Activated T-cell treated with anti-CD3 and anti-CD28 coated beads, Interleukin-2, amount 50 U/mL, for 72 hours (primary cell): ENCODE measurements at regions not wholly inside any gene's neighbourhood (a gene's known extent, or its start where the extent isn't known, plus 50 kb on each side); places are given as distances from the start of the nearest gene placed in this dataset.

Source experiments
- ATAC-seq, 2 donors: fragments of 150-1000 bp; cut with Tn5 transposase; replicated peaks in 1 of 2; 2 replicates each; pipeline ENCODE4 v1.10.0; 2021; ENCODE audit warnings: moderate library complexity in 2 of 2, mild to moderate bottlenecking in 1 of 2
- DNase-seq, 2 donors: peaks; one replicate each; pipeline ENCODE4 v3.0.0; 2021 to 2022; ENCODE audit warnings: mixed read lengths in 1 of 2
- H3K27ac Mint-ChIP-seq: one replicate; pipeline ENCODE4 v1.8.0; 2022; ENCODE audit warnings: mild to moderate bottlenecking, moderate library complexity, mixed read lengths
- H3K27me3 Mint-ChIP-seq: one replicate; pipeline ENCODE4 v1.8.0; 2022; ENCODE audit warnings: low read depth, mixed read lengths
- H3K36me3 Mint-ChIP-seq, 2 donors: one replicate each; pipeline ENCODE4 v1.8.0; 2022; ENCODE audit warnings: mixed read lengths in 2 of 2, mild to moderate bottlenecking in 1 of 2; ENCODE audit not compliant: insufficient read depth in 2 of 2
- H3K4me1 Mint-ChIP-seq: one replicate; pipeline ENCODE4 v1.8.0; 2022; ENCODE audit warnings: low read depth, mixed read lengths
- H3K4me3 Mint-ChIP-seq, 2 donors: one replicate each; pipeline ENCODE4 v1.8.0; 2022; ENCODE audit warnings: mild to moderate bottlenecking in 2 of 2, mixed read lengths in 2 of 2, moderate library complexity in 2 of 2
- H3K9me3 Mint-ChIP-seq, 2 donors: one replicate each; pipeline ENCODE4 v1.8.0; 2022; ENCODE audit warnings: mixed read lengths in 2 of 2

- Mint-ChIP-seq H3K9me3 (peaks cover 6 to 9% of the 10 kb centered on the region in 2 donors), H3K27ac (no peak overlapping the region), H3K27me3 (no peaks in the 10 kb centered on the region), H3K4me3 (no peak overlapping the region), H3K36me3 (no peaks in the 10 kb centered on the region), H3K4me1 (no peaks in the 10 kb centered on the region)
- DNase-seq: no peak
- no peak for ATAC-seq
These were observed 549.5 kb downstream of the PYDC2 start for GRCh38 chr3:192010490-192010889.

DNA sequence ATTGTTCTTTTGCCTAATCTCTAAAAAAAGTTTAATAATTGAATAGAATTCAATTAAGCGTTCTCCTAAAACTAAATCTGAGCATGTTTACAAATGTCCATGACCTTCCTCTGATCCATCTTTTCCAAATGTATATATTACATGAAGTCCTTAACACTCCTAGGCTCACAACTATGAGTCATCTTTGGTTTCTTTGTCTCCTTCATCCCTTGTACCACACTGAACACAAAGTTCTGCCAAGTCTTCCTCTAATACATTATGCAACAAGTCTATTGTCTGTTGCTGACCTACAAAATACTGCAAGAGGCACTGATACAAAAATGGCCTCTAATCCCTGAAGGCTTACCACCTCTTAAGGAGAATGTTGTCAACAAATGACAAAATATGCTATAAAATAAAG lies 550.2 kb downstream of the PYDC2 start:
- Mint-ChIP-seq H3K27ac (no peak overlapping the region), H3K9me3 (peaks cover 6 to 7% of the 10 kb centered on the region in 2 donors), H3K4me3 (no peak overlapping the region), H3K27me3 (no peaks in the 10 kb centered on the region), H3K4me1 (no peaks in the 10 kb centered on the region), H3K36me3 (no peaks in the 10 kb centered on the region)
- DNase-seq: no peak
- no peak for ATAC-seq

DNA sequence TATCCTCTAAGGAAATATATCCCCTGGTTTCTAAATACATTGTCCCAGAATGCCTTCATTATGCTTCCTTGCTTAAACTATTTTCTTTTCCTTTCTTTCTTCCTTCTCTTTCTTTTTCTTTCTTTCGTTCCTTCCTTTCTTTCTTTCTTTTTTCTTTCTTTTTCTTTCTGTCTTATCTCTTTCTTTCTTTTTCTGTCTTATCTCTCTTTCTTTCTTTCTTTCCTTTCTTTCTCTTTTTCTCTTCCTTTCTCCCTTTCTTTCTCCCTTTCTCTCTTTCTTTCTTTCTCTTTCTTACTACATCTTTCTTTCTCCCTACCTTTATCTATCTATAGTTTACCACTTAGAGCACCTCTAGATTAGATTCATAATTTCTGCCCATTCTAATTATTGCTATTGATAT lies 552.1 kb downstream of the PYDC2 start:
- no peaks in the 10 kb centered on the region for H3K4me1 Mint-ChIP-seq
- DNase-seq (no peak), ATAC-seq (no peak)
- H3K36me3 Mint-ChIP-seq: no peaks in the 10 kb centered on the region
- no peaks in the 10 kb centered on the region for H3K27me3 Mint-ChIP-seq
- no peak overlapping the region for H3K27ac Mint-ChIP-seq
- H3K4me3 Mint-ChIP-seq: no peak overlapping the region
- peaks cover 6 to 10% of the 10 kb centered on the region in 2 donors for H3K9me3 Mint-ChIP-seq

DNA sequence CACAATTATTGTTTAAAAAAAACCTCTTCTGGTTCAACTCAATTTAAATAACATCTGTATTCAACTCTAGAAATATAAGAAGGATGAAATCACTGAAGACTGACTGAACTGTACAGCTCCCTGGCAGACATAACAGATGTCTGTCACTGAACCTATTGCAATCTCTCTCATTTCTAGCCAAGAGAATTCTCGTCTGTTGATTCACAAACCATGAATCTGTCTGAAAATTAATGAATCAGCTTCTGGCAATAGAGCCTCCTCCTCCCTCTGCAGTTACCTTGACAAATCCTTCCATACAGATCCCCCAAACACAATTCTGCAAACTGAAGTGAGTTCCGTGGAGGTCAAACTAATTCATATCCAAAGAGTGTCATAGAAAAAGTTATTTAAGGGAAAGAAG lies 561.4 kb downstream of the PYDC2 start:
- Mint-ChIP-seq H3K4me3 (no peak overlapping the region), H3K27ac (no peak overlapping the region), H3K36me3 (no peaks in the 10 kb centered on the region), H3K9me3 (peaks cover 2% of the 10 kb centered on the region in 2 donors), H3K27me3 (no peaks in the 10 kb centered on the region), H3K4me1 (no peaks in the 10 kb centered on the region)
- ATAC-seq (no peak), DNase-seq (no peak)

GRCh38 chr3:192024751-192025150 lies 563.8 kb downstream of the PYDC2 start:
- peaks cover 1 to 3% of the 10 kb centered on the region in 2 donors for H3K9me3 Mint-ChIP-seq
- no peaks in the 10 kb centered on the region for H3K27me3 Mint-ChIP-seq
- no peak for DNase-seq
- no peak overlapping the region for H3K4me3 Mint-ChIP-seq
- no peaks in the 10 kb centered on the region for H3K36me3 Mint-ChIP-seq
- no peak for ATAC-seq
- no peak overlapping the region for H3K27ac Mint-ChIP-seq
- H3K4me1 Mint-ChIP-seq: no peaks in the 10 kb centered on the region

DNA sequence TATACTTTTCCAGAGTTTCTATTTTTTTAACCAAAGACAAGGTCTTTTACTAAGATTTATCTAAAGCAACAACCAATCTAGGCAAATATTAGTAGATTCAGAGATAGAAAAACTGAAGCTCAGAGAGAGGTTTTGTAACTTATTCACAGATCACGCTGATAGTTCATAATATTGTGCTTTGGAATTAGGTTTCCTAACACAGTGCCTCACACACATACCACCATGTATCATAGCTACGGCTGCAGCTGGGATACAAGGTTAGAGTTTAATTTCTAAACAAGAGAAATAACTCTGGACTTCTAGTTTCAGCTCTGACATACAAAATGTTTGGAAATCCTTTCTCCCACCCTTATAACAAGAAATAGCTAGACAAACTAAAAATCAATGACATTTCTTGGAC lies 565.7 kb downstream of the PYDC2 start:
- ATAC-seq (no peak), DNase-seq (no peak)
- H3K4me3 Mint-ChIP-seq: no peak overlapping the region
- H3K4me1 Mint-ChIP-seq: no peaks in the 10 kb centered on the region
- H3K27me3 Mint-ChIP-seq: no peaks in the 10 kb centered on the region
- no peaks in the 10 kb centered on the region for H3K36me3 Mint-ChIP-seq
- no peak overlapping the region for H3K27ac Mint-ChIP-seq
- peaks cover 1 to 3% of the 10 kb centered on the region in 2 donors for H3K9me3 Mint-ChIP-seq

DNA sequence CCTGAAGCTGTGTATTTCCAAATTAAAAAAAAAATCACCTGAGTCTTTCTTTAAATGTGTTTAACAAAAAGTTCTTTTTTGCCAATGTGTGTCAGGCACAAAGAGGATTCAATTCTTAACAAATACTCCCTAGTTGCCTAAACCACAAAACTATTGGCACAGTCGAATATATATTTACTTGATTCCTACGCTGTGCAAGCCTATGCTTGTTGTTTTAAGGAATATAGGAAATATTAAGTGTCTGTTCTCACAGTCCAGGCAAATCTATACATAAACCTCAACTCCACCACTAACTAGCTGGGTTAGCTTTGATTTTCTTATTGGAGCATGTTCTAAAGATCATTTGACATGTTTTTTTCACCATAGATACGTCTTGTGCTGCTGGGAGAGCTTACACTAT lies 571.0 kb downstream of the PYDC2 start:
- Mint-ChIP-seq H3K27ac (no peak overlapping the region), H3K27me3 (no peaks in the 10 kb centered on the region), H3K4me3 (no peak overlapping the region), H3K36me3 (no peaks in the 10 kb centered on the region), H3K9me3 (peaks cover 3 to 9% of the 10 kb centered on the region in 2 donors), H3K4me1 (no peaks in the 10 kb centered on the region)
- ATAC-seq (no peak), DNase-seq (no peak)

DNA sequence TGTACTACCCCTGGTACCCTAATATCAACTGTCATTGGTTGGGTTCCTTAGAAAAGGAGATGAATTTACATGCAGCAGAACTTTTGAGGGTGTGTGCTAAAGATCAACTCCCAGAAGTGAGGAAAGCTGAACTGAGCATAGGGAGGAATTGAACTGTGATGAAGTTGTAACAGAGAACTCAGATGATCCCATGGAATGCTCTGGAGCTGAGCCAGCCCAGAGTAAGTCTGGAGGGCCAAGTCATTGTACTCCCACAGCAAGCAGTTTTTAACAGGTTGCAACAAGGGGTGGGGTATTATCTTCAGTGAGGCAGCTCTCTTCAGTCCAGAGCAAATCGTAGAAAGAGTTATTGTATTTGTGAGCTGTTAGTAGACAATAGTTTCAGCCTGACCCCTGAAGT lies 572.3 kb downstream of the PYDC2 start:
- H3K4me1 Mint-ChIP-seq: no peaks in the 10 kb centered on the region
- no peaks in the 10 kb centered on the region for H3K27me3 Mint-ChIP-seq
- no peak overlapping the region for H3K4me3 Mint-ChIP-seq
- H3K27ac Mint-ChIP-seq: no peak overlapping the region
- DNase-seq (no peak), ATAC-seq (no peak)
- peaks cover 2 to 8% of the 10 kb centered on the region in 2 donors for H3K9me3 Mint-ChIP-seq
- no peaks in the 10 kb centered on the region for H3K36me3 Mint-ChIP-seq

GRCh38 chr3:192038726-192039125 lies 577.8 kb downstream of the PYDC2 start:
- Mint-ChIP-seq H3K27me3 (no peaks in the 10 kb centered on the region), H3K27ac (no peak overlapping the region), H3K9me3 (peaks cover 2 to 4% of the 10 kb centered on the region in 2 donors), H3K36me3 (no peaks in the 10 kb centered on the region), H3K4me3 (no peak overlapping the region), H3K4me1 (no peaks in the 10 kb centered on the region)
- no peak for ATAC-seq
- no peak for DNase-seq

DNA sequence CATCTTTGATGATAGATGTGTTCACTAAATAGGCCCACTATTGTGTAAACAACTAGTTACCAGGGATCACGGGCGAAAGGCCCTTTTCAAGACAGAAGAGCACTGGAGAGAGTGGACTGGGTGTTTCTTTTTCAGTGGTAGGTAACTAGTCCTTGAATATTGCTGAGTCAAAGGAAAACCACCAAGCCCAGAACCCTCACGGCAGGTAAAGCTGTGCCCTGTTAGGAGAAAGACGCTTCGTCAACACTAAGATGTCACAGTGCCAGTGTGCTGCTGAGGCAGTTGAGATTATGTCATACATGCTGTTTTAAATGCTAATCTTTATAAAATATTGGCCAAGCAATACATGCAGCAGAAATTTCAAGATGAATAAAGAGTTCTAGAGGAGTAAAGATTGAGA lies 578.6 kb downstream of the PYDC2 start:
- DNase-seq (no peak), ATAC-seq (no peak)
- H3K9me3 Mint-ChIP-seq: peaks cover 2 to 4% of the 10 kb centered on the region in 2 donors
- no peaks in the 10 kb centered on the region for H3K27me3 Mint-ChIP-seq
- no peaks in the 10 kb centered on the region for H3K4me1 Mint-ChIP-seq
- no peak overlapping the region for H3K4me3 Mint-ChIP-seq
- H3K36me3 Mint-ChIP-seq: no peaks in the 10 kb centered on the region
- no peak overlapping the region for H3K27ac Mint-ChIP-seq

GRCh38 chr3:192040282-192041043 lies 579.5 kb downstream of the PYDC2 start:
- Mint-ChIP-seq H3K36me3 (no peaks in the 10 kb centered on the region), H3K9me3 (peaks cover 2 to 6% of the 10 kb centered on the region in 2 donors), H3K4me3 (no peak overlapping the region), H3K4me1 (no peaks in the 10 kb centered on the region), H3K27ac (no peak overlapping the region), H3K27me3 (no peaks in the 10 kb centered on the region)
- ATAC-seq (no peak), DNase-seq (no peak)

- Mint-ChIP-seq H3K27me3 (no peaks in the 10 kb centered on the region), H3K4me3 (no peak overlapping the region), H3K36me3 (no peaks in the 10 kb centered on the region), H3K9me3 (peaks cover 2 to 4% of the 10 kb centered on the region in 2 donors), H3K4me1 (no peaks in the 10 kb centered on the region), H3K27ac (no peak overlapping the region)
- no peak for DNase-seq
- no peak for ATAC-seq
These were observed 581.2 kb downstream of the PYDC2 start for GRCh38 chr3:192042116-192042515.

GRCh38 chr3:192054881-192055280 lies 593.9 kb downstream of the PYDC2 start:
- H3K27ac Mint-ChIP-seq: no peak overlapping the region
- peaks cover 3 to 10% of the 10 kb centered on the region in 2 donors for H3K9me3 Mint-ChIP-seq

GRCh38 chr3:192055946-192056345 lies 595.0 kb downstream of the PYDC2 start:
- ATAC-seq: no peak

More at GRCh38 chr3:192054881-192055280, 593.9 kb downstream of the PYDC2 start:
- Mint-ChIP-seq H3K4me1 (no peaks in the 10 kb centered on the region), H3K4me3 (no peak overlapping the region), H3K36me3 (no peaks in the 10 kb centered on the region), H3K27me3 (no peaks in the 10 kb centered on the region)
- ATAC-seq: no peak
- DNase-seq: no peak

More at GRCh38 chr3:192055946-192056345, 595.0 kb downstream of the PYDC2 start:
- Mint-ChIP-seq H3K9me3 (peaks cover 5 to 10% of the 10 kb centered on the region in 2 donors), H3K36me3 (no peaks in the 10 kb centered on the region), H3K27me3 (no peaks in the 10 kb centered on the region), H3K4me3 (no peak overlapping the region), H3K27ac (no peak overlapping the region), H3K4me1 (no peaks in the 10 kb centered on the region)
- DNase-seq: no peak
